NCI-H446 treated with DMSO at 0.1 percent for 48 hours (cell line): ENCODE measurements at regions not wholly inside any gene's neighbourhood (a gene's known extent, or its start where the extent isn't known, plus 50 kb on each side); places are given as distances from the start of the nearest gene placed in this dataset.

ENCODE experiments used
- DNase-seq: peaks from one replicate; lab custom pipeline; 2025; lab: John Stamatoyannopoulos, UW

- no peak for DNase-seq
Observed at GRCh38 chr13:95499811-95500712, 52.5 kb upstream of the CLDN10 start.

GRCh38 chr13:95502216-95502615 lies 50.3 kb upstream of the CLDN10 start:
- DNase-seq: no peak
